HG03139 (cell line): ENCODE measurements at regions not wholly inside any gene's neighbourhood (a gene's known extent, or its start where the extent isn't known, plus 50 kb on each side); places are given as distances from the start of the nearest gene placed in this dataset.

Experiments
- ATAC-seq: cut with Tn5 transposase; IDR thresholded peaks from one replicate; pipeline ENCODE4 v1.9.1; 2021; ENCODE audit not compliant: unreplicated experiment

- no peak for ATAC-seq
Measured at GRCh38 chr12:81963026-81963425, 203.9 kb upstream of the PPFIA2 start.

GRCh38 chr12:81962126-81962856 lies 203.1 kb upstream of the PPFIA2 start:
- ATAC-seq: no peak

GRCh38 chr12:81958406-81958805 lies 199.3 kb upstream of the PPFIA2 start:
- ATAC-seq: no peak

GRCh38 chr12:81957631-81958030 lies 198.5 kb upstream of the PPFIA2 start:
- no peak for ATAC-seq

GRCh38 chr12:81956468-81956860 lies 197.3 kb upstream of the PPFIA2 start:
- no peak for ATAC-seq

- ATAC-seq: no peak
Measured at GRCh38 chr12:81953541-81953940, 194.4 kb upstream of the PPFIA2 start.

GRCh38 chr12:81950871-81951270 lies 191.7 kb upstream of the PPFIA2 start:
- ATAC-seq: no peak

- no peak for ATAC-seq
Measured at GRCh38 chr12:81949841-81950308, 190.7 kb upstream of the PPFIA2 start.

GRCh38 chr12:81949416-81949815 lies 190.3 kb upstream of the PPFIA2 start:
- no peak for ATAC-seq

- no peak for ATAC-seq
Measured at GRCh38 chr12:81944886-81945285, 185.7 kb upstream of the PPFIA2 start.

GRCh38 chr12:81942594-81942993 lies 183.4 kb upstream of the PPFIA2 start:
- ATAC-seq: peak; percentile 76

GRCh38 chr12:81930037-81930436 lies 170.9 kb upstream of the PPFIA2 start:
- ATAC-seq: no peak

- ATAC-seq: no peak
Measured at GRCh38 chr12:81896771-81897170, 137.6 kb upstream of the PPFIA2 start.

- no peak for ATAC-seq
Measured at GRCh38 chr12:81888961-81889360, 129.8 kb upstream of the PPFIA2 start.

GRCh38 chr12:81888106-81888740 lies 129.1 kb upstream of the PPFIA2 start:
- no peak for ATAC-seq

GRCh38 chr12:81874586-81874985 lies 115.4 kb upstream of the PPFIA2 start:
- ATAC-seq: no peak

- ATAC-seq: no peak
Measured at GRCh38 chr12:81874166-81874565, 115.0 kb upstream of the PPFIA2 start.

GRCh38 chr12:81872400-81872799 lies 113.2 kb upstream of the PPFIA2 start:
- no peak for ATAC-seq

GRCh38 chr12:81866081-81866480 lies 106.9 kb upstream of the PPFIA2 start:
- no peak for ATAC-seq

GRCh38 chr12:81863406-81863805 lies 104.3 kb upstream of the PPFIA2 start:
- no peak for ATAC-seq

- ATAC-seq: no peak
Measured at GRCh38 chr12:81859521-81859920, 100.4 kb upstream of the PPFIA2 start.

GRCh38 chr12:81843599-81843998 lies 84.4 kb upstream of the PPFIA2 start:
- no peak for ATAC-seq

- ATAC-seq: no peak
Measured at GRCh38 chr12:81835783-81836182, 76.6 kb upstream of the PPFIA2 start.
